ENCODE measurements at regions not wholly inside any gene's neighbourhood (a gene's known extent, or its start where the extent isn't known, plus 50 kb on each side); places are given as distances from the start of the nearest gene placed in this dataset.

DNA sequence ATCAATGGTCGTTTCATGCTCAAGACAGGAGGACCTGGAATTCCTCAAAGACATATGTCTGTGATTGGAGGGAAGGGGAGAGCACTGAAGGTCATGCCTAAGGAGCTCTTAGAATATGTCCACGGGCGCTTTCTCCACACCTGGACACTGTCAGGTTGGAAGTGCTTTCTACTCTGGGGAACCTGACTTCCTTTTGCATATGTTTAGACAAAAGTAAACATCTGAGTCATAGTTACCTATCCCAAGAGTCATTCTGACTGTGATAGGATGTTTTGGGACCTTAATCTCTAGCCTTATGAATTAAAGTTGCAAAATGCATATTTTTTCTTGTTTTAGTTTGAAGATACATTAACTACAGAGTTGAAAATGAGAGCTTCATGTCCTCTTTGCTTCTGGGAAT is 251.7 kb downstream of the KLF6 start:
- Mint-ChIP-seq H3K4me1 (no peaks in the 10 kb centered on the region), H3K9me3 (no peaks in the 10 kb centered on the region), H3K27ac (no peak overlapping the region), H3K4me3 (no peak overlapping the region), H3K36me3 (no peaks in the 10 kb centered on the region), H3K27me3 (peaks cover 14% of the 10 kb centered on the region)
- no peak for DNase-seq
- CTCF ChIA-PET = interaction anchor here (0.7 to 1.1 kb wide), 2 partner anchors 11 to 17 kb away, joined by 3 read pairs; no protein-coding TSS in a partner anchor

DNA sequence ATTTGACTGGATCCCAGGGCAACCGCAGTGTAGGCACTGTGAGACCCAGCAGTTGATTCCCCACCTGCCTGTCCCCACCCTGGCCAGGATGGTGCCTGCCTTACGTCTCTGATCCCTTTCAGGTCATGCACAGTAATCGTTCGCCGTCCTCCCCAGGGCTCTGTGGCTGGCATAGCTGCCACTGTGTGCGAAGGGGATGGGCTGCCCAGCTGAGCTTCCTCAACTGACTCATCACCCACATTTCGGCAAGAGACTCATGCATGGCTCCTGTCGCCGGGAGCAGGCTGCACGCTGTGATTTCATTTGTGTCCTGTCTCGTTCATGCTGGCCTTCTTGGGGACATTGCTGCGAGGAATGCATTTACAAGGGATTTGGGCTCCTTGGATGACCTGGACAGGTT is 252.4 kb downstream of the KLF6 start:
- Mint-ChIP-seq H3K4me1 (no peaks in the 10 kb centered on the region), H3K27me3 (peaks cover 20% of the 10 kb centered on the region), H3K36me3 (no peaks in the 10 kb centered on the region), H3K4me3 (no peak overlapping the region), H3K27ac (no peak overlapping the region), H3K9me3 (no peaks in the 10 kb centered on the region)
- CTCF ChIA-PET = interaction anchor here (1.1 kb wide), 1 partner anchor 11 kb away, joined by 3 read pairs; no protein-coding TSS in a partner anchor
- no peak for DNase-seq

DNA sequence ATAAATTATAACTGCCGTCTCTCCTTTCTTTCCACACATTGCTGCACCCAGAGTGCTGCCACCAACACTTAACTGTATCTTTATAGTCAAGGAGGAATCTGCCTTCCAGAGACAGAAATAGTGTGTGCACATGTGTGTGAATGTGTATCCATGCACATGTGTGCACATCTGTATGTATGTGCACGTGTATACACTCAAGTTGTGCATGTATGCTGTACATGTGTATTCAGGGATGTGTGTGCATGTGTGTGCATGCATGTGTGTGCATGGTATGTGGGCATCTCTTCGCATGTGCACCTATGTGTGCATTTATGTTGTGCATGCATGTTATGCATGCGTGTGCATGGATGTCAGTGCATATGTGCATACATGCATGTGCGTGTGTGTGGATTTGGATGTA is 253.3 kb downstream of the KLF6 start:
- CTCF ChIA-PET = no interaction called here
- Mint-ChIP-seq H3K27me3 (peaks cover 20% of the 10 kb centered on the region), H3K36me3 (no peaks in the 10 kb centered on the region), H3K4me1 (no peaks in the 10 kb centered on the region), H3K4me3 (no peak overlapping the region), H3K27ac (no peak overlapping the region), H3K9me3 (no peaks in the 10 kb centered on the region)
- DNase-seq = no peak

DNA sequence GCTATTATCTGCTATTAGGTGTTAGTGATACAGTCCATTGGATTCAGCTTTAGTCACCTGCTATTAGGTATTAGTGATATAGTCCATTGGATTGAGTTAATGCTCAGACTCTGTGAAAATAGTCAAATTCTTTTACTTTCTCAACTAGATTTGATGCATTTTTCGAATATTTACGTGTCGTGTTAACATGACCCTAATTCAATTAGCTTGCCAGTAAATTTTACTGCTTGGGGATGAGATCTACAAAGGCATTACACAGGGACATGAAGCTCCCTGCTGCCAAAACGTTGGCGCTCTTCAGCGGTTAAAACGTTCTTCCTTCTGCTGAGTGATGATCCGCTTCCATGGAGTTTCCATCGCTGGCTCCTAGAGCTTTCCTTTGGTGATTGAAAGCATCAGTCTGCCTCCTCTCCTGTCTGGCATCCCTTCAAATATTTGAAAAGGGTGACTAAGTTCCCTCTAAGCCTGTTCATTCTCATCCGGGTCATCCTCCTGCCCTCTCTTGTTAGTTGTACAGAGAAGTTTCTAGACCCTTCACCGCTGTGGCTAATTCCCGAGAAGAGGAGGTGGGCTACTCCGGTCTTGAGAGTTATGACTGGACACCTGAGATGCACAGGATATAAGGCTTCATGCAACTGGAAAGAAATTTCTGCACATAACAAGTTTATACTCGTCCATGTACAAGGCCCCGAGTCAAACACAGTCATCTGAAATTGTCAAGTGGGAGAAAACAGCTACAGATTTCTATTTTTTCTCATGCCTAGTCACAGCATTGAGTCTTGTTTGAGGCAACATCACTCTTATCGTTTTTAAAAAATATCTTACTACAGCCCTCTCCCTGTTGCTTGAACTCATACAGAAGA is 254.0 kb downstream of the KLF6 start:
- no peaks in the 10 kb centered on the region for H3K36me3 Mint-ChIP-seq
- CTCF ChIA-PET = no interaction called here
- no peak overlapping the region for H3K27ac Mint-ChIP-seq
- H3K4me3 Mint-ChIP-seq = no peak overlapping the region
- H3K4me1 Mint-ChIP-seq = no peaks in the 10 kb centered on the region
- H3K9me3 Mint-ChIP-seq = no peaks in the 10 kb centered on the region
- peaks cover 26% of the 10 kb centered on the region for H3K27me3 Mint-ChIP-seq
- no peak for DNase-seq

DNA sequence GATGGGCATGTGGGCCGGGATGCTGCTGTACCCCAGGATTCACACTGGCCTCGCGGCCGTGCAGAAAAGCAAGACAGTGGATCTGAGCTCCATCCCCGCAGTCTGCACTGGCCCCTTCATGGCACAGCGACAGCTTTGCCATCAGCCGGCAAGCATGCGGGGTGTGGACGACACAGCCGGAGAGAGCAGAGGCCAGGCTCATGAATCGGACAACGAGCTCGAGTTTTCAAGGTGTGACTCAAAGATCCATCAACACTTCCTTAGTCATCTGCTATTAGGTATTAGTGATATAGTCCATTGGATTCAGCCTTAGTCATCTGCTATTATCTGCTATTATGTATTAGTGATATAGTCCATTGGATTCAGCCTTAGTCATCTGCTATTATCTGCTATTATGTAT is 254.7 kb downstream of the KLF6 start:
- Mint-ChIP-seq H3K9me3 (no peaks in the 10 kb centered on the region), H3K36me3 (no peaks in the 10 kb centered on the region), H3K27ac (no peak overlapping the region), H3K27me3 (peaks cover 23% of the 10 kb centered on the region), H3K4me1 (no peaks in the 10 kb centered on the region), H3K4me3 (no peak overlapping the region)
- no peak for DNase-seq
- CTCF ChIA-PET = no interaction called here

DNA sequence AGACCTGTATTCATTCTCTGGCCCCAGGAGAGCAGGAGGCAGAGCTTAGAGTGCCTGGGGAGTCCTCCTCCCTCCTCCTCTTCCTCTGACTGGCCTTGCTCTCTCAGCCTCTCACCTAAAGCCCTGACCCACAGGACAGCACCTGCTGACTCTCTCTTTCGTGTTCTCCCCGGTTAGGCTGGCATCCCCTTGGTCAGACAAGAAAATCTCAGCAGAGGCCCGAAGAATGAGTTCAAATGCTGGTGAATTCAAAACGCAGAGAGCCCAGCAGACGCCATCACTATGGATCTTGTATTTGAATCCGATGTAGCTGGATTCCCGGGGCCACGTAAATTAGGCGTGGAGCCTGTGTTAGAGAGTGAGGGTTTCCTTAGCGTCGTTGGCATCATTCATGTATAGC is 255.3 kb downstream of the KLF6 start:
- peaks cover 23% of the 10 kb centered on the region for H3K27me3 Mint-ChIP-seq
- no peak overlapping the region for H3K4me3 Mint-ChIP-seq
- no peaks in the 10 kb centered on the region for H3K4me1 Mint-ChIP-seq
- CTCF ChIA-PET = no interaction called here
- no peak overlapping the region for H3K27ac Mint-ChIP-seq
- H3K36me3 Mint-ChIP-seq = no peaks in the 10 kb centered on the region
- no peaks in the 10 kb centered on the region for H3K9me3 Mint-ChIP-seq
- no peak for DNase-seq

DNA sequence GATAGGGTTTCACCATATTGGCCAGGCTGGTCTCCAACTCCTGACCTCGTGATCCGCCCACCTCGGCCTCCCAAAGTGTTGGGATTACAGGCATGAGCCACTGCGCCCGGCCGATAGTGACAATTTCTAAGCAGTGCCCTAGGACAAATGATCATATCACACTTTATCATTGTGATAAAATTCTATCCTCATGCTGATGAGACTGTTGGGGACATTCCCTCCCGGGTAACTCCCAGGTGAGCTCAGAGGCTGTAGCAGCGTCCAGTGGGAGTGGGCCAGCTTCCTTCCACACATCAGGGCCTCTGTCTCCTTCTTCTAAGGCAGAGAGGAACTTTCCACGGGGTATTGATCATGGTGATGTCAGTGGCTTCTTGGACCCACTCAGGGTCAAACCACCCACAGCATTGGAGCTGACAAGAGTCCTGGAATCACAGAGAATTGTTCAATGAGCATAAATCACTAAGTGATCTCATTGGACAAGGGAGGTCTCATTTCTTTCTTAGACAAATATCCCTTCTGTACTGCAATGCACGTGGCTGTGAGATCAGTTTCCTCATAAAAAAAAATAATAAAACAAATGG is 256.1 kb downstream of the KLF6 start:
- no peaks in the 10 kb centered on the region for H3K9me3 Mint-ChIP-seq
- no peaks in the 10 kb centered on the region for H3K4me1 Mint-ChIP-seq
- DNase-seq = no peak
- no peak overlapping the region for H3K4me3 Mint-ChIP-seq
- CTCF ChIA-PET = no interaction called here
- H3K27me3 Mint-ChIP-seq = peaks cover 23% of the 10 kb centered on the region
- no peaks in the 10 kb centered on the region for H3K36me3 Mint-ChIP-seq
- no peak overlapping the region for H3K27ac Mint-ChIP-seq

DNA sequence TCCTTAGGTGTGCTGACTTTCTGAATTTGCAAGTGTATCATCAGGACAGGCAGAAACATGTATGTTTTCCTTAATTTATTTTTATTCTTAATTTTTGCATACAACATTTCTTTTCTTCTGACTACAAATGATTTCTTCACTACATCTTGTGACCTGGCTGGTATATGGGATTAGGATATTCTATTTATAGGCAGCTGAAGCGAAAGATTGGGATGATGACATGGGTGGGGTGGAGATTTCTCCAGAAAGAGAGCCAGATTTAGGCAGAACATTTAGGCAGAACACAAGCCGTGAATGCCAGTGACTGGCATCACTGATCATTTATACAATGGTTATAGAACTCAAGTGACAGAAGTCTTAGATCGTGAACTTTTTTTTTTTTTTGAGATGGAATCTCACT is 256.7 kb downstream of the KLF6 start:
- Mint-ChIP-seq H3K27ac (no peak overlapping the region), H3K36me3 (no peaks in the 10 kb centered on the region), H3K4me1 (no peaks in the 10 kb centered on the region), H3K27me3 (peaks cover 23% of the 10 kb centered on the region), H3K4me3 (no peak overlapping the region), H3K9me3 (no peaks in the 10 kb centered on the region)
- CTCF ChIA-PET = no interaction called here
- DNase-seq = no peak

DNA sequence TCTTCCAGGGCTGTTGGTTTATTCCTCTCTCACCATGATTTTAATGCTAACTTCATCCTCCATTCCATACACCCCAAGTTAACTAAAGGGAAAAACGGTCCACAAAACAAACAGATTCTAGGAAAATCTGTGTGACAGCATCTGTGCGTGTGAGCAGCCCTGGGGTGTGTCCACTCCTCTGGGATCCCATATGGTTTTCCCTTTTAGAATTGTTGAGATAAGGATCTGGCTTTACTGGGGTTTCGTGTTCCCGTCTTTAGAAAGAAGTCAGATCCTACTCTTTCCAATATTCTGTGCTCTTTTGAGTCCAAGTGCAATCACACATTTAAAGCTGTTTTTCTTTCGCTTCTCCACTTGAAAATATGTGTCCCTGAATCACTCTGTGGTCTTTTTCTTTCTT is 257.1 kb downstream of the KLF6 start:
- Mint-ChIP-seq H3K4me3 (no peak overlapping the region), H3K27me3 (peaks cover 23% of the 10 kb centered on the region), H3K4me1 (no peaks in the 10 kb centered on the region), H3K9me3 (no peaks in the 10 kb centered on the region), H3K36me3 (no peaks in the 10 kb centered on the region), H3K27ac (no peak overlapping the region)
- no peak for DNase-seq
- CTCF ChIA-PET = no interaction called here

DNA sequence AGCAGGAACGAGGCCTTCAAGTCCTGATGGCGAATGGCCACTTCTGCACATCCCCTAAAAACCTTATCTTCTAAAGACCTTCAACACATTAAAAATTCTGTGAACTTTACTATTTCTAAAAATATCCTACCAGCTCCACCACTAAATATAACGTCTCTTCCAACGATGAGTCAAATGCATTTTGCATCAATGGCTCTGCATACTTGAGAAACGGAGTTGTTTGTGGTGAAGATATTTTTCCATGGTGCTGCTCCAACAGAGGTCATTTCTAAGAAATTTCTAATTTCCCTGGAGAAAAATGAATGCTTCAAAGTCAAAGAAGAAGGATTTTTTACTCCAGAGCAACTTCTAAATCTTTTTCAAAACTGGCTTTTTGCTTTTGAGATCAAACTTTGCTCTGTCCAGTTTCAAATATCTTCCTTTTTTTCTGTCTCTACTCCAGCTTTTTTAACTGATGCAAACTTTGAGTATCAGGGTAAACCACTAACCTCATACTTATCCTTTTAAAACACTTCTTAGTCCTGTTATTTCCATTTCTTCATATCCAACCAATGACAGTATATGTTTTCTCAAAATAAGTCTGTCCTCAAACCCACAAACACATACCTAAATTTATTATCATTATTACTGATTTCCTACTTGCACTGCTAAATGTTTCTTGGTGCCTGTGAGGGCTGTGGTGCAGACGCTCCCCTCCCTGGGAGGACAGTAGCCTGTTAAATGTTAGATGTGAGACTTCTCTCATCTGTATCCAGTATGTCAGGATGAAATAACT is 258.1 kb downstream of the KLF6 start:
- Mint-ChIP-seq H3K36me3 (no peaks in the 10 kb centered on the region), H3K9me3 (no peaks in the 10 kb centered on the region), H3K27ac (no peak overlapping the region), H3K4me1 (no peaks in the 10 kb centered on the region), H3K4me3 (no peak overlapping the region), H3K27me3 (peaks cover 26% of the 10 kb centered on the region)
- DNase-seq = no peak
- CTCF ChIA-PET = no interaction called here

DNA sequence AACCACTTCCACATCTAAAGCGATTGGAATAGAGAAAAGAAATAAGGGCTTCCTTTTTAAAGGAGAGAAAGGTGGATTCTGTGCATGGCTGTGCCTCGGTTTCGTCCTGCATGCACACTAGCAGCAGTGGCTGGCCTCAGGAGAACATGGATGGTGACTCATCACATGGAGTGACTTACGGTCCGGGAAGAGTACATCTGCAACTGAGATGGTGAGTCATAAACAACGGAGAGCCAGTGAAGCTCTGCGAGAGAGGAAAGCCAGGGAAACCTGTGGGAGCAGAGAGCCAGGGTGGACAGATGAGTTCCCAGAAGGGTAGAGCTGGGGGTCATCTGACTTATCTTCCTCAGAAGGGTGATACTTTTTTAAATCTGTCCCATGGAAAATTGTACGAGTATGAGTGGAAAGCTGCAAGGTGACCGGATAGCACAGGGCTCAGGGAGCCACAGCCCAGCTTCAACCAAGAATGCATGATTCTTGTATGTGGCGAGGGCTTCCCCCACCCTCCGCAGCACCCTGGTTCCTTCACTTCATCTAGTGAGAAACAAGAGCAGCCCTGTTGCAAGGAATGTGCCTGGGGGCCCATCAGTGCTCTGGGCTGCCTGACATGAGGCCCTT is 259.1 kb downstream of the KLF6 start:
- Mint-ChIP-seq H3K27ac (no peak overlapping the region), H3K9me3 (no peaks in the 10 kb centered on the region), H3K4me1 (no peaks in the 10 kb centered on the region), H3K36me3 (no peaks in the 10 kb centered on the region), H3K4me3 (no peak overlapping the region), H3K27me3 (peaks cover 26% of the 10 kb centered on the region)
- no peak for DNase-seq
- CTCF ChIA-PET = no interaction called here

DNA sequence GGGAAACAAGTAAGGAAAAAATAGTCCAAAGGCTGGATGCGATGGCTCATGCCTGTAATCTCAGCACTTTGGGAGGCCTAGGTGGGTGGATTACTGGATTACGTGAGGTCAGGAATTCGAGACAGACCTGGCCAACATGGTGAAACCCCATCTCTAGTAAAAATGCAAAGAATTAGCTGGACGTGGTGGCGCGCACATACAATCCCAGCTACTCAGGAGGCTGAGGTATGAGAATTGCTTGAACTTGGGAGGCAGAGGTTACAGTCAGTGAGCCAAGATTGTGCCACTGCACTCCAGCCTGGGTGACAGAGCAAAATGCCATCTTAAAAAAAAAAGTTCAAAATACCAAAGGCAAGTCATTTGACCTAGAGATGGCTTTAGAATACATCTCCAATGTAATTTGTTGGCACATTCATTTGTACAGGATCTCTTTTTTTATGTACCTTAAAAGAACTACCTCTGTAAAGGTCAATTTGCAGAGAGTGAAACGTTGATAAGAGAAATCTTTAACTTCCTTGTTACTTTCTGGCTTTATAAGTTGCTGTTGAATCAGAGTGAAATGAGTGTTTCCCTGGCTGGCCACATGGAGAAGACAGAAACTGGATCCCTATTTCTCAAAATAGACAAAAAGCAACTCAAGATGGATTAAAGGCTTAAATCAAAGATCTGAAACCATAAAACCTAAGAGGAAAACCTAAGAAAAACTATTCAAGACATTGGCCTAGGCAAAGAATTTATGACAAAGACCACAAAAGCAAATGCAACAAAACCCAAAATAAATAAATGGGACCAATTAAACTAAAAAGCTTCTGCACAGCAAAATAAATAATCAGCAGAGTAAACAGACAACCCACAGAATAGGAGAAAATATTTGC is 260.7 kb downstream of the KLF6 start:
- H3K27me3 Mint-ChIP-seq = peaks cover 18% of the 10 kb centered on the region
- no peak for DNase-seq
- no peak overlapping the region for H3K27ac Mint-ChIP-seq
- CTCF ChIA-PET = no interaction called here
- no peaks in the 10 kb centered on the region for H3K9me3 Mint-ChIP-seq
- no peaks in the 10 kb centered on the region for H3K4me1 Mint-ChIP-seq
- H3K4me3 Mint-ChIP-seq = no peak overlapping the region
- peaks cover 1% of the 10 kb centered on the region for H3K36me3 Mint-ChIP-seq

DNA sequence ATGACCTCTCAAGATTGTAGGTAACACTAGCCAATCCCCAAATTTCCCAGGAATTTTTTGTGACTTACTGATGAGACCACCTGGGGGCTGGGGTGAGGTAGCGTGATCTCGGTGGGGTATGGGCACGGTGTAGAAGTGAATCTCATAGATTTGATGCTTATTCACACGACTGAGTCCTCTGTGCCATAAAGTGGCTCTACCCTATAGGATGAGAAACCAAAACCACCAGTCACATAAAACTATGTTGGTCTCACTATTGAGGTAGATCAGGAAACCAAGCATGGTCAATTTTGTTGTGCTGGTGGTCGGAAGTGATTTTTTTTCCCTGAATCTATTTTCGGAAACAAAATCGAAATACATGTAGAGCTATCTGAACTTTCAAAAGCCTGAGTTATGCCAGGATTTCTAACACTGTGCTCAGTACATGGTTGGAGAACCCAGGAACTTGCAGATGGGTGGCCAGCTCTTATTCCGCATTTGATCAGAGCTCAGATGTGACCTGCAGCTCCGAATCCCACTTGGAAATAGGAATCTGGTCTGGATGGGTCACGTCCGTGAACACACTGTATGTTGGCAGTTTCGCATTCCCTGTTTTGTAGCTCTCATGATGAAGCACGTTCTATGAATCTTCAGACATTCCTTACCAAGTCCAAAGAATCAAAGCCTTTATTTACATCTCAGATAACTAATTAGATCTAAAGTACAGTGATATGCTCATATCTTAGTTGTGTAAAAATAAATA is 261.5 kb downstream of the KLF6 start:
- H3K9me3 Mint-ChIP-seq = peaks cover 4% of the 10 kb centered on the region
- H3K27ac Mint-ChIP-seq = no peak overlapping the region
- H3K4me3 Mint-ChIP-seq = no peak overlapping the region
- H3K27me3 Mint-ChIP-seq = peaks cover 18% of the 10 kb centered on the region
- H3K36me3 Mint-ChIP-seq = peaks cover 4% of the 10 kb centered on the region
- no peak for DNase-seq
- CTCF ChIA-PET = no interaction called here
- no peaks in the 10 kb centered on the region for H3K4me1 Mint-ChIP-seq

Measured in activated naive CD4-positive, alpha-beta T cell treated with anti-CD3 and anti-CD28 coated beads, Interleukin-2, amount 10 ng/mL, durations not matched to agents 7 days and 5 days (primary cell).